Nephron (organoid): ENCODE measurements at regions not wholly inside any gene's neighbourhood (a gene's known extent, or its start where the extent isn't known, plus 50 kb on each side); places are given as distances from the start of the nearest gene placed in this dataset.
A peak's percentile ranks its signal among the peaks of the same experiment; 100 is the strongest.
"Not testable (repeated sequence)": the region's sequence is repeated elsewhere in the genome, so short reads cannot be mapped to it uniquely, and the experiment has no call there.

Experiments
- H3K27ac Mint-ChIP-seq, 3 experiments: 2 replicates each; pipeline ENCODE4 v1.8.0; 2020; ENCODE audit warnings: mixed read lengths in 3 of 3, mild to moderate bottlenecking in 2 of 3, moderate library complexity in 1 of 3
- H3K27me3 Mint-ChIP-seq: 2 replicates; pipeline ENCODE4 v1.8.0; 2021; ENCODE audit warnings: low read depth, mild to moderate bottlenecking, moderate library complexity, mixed read lengths
- H3K36me3 Mint-ChIP-seq: 2 replicates; pipeline ENCODE4 v1.8.0; 2020; ENCODE audit warnings: low read depth, mixed read lengths
- H3K4me1 Mint-ChIP-seq: 2 replicates; pipeline ENCODE4 v1.8.0; 2020; ENCODE audit warnings: mixed read lengths
- H3K4me3 Mint-ChIP-seq, 3 experiments: 2 replicates each; pipeline ENCODE4 v1.8.0; 2020; ENCODE audit warnings: mild to moderate bottlenecking in 3 of 3, mixed read lengths in 3 of 3, moderate library complexity in 2 of 3
- H3K9me3 Mint-ChIP-seq: 2 replicates; pipeline ENCODE4 v1.8.0; 2020; ENCODE audit warnings: mixed read lengths
- CTCF ChIP-seq, 3 experiments: fragments of 200-600 bp; sonication (generic); IDR thresholded peaks; one replicate each; pipeline ENCODE4 v1.5.0; 2021; ENCODE audit warnings: antibody characterized with exemption in 3 of 3; ENCODE audit not compliant: unreplicated experiment in 3 of 3

GRCh38 chr6:74268815-74269599, 573.0 kb downstream of the CD109 start:
- Mint-ChIP-seq H3K4me1 (peaks cover 24% of the 10 kb centered on the region), H3K4me3 (no peak overlapping the region), H3K36me3 (no peaks in the 10 kb centered on the region), H3K27me3 (no peaks in the 10 kb centered on the region), H3K9me3 (no peaks in the 10 kb centered on the region), H3K27ac (peak overlapping the region; percentile 20 to 77 (median 39))
- no peak for TF ChIP-seq CTCF (IDR thresholded peaks at IDR 0.05; ENCODE audit: unreplicated experiment in 3 of 3)

DNA sequence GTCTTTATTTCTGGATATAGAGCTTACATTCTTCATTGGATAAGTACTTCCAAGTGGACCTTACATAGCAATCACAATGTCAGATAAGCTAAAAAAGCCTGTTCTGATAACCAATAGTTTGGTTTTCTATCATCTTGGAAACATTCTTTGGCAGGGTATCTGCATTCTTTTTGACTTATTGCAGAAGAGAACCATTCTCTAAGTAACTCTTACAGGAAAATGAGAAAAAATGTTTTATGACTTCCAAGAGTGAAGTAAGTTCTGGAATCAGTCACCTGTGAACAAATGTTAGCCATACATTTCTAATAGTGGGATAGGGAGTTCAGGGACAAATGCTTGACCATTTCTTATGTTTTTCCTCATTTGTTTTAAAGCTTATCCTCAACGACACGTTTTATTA, 564.0 kb downstream of the CD109 start:
- H3K9me3 Mint-ChIP-seq: no peaks in the 10 kb centered on the region
- peaks cover 6% of the 10 kb centered on the region for H3K27me3 Mint-ChIP-seq
- H3K4me1 Mint-ChIP-seq: peaks cover 22% of the 10 kb centered on the region
- TF ChIP-seq CTCF (IDR thresholded peaks at IDR 0.05; ENCODE audit: unreplicated experiment in 3 of 3): no peak
- H3K4me3 Mint-ChIP-seq: no peak overlapping the region
- H3K27ac Mint-ChIP-seq: no peak overlapping the region
- H3K36me3 Mint-ChIP-seq: no peaks in the 10 kb centered on the region

DNA sequence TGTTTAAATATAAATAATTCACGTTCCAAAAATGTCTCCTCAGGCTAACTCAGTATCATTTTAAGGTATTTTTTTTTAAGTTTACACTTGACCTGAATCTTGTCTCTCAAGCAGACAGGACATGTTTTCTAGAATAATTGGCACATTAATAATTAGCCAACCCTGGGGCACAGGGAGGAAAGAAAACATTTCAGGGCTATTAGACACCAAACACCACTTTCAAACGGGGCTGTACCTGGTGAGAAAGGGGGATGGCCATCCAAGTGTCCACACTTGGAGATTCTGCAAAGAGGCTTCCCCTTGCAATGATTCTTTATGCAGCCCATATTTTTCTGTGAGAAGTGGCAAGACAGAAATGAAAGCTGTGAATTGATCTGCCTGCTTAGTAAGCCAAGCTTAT, 560.8 kb downstream of the CD109 start:
- no peak for TF ChIP-seq CTCF (IDR thresholded peaks at IDR 0.05; ENCODE audit: unreplicated experiment in 3 of 3)
- Mint-ChIP-seq H3K36me3 (no peaks in the 10 kb centered on the region), H3K27me3 (peaks cover 3% of the 10 kb centered on the region), H3K27ac (peak overlapping the region; percentile 59 to 90 (median 79)), H3K9me3 (peaks cover 6% of the 10 kb centered on the region), H3K4me1 (peaks cover 25% of the 10 kb centered on the region), H3K4me3 (no peak overlapping the region)

- no peak overlapping the region for H3K4me3 Mint-ChIP-seq
- peaks cover 3% of the 10 kb centered on the region for H3K27me3 Mint-ChIP-seq
- H3K4me1 Mint-ChIP-seq: peaks cover 29% of the 10 kb centered on the region
Measured at GRCh38 chr6:74256381-74256780, 560.4 kb downstream of the CD109 start.

DNA sequence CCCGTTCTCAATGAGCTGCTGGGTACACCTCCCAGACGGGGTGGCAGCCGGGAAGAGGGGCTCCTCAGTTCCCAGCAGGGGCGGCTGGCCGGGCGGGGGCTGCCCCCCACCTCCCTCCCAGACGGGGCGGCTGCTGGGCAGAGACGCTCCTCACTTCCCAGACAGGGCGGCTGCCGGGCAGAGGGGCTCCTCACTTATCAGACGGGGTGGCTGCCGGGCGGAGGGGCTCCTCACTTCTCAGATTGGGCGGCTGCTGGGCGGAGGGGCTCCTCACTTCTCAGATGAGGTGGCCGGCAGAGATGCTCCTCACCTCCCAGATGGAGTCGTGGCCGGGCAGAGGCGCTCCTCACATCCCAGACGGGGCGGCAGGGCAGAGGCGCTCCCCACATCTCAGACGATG, 559.0 kb downstream of the CD109 start:
- not testable (repeated sequence) for H3K9me3 Mint-ChIP-seq, H3K36me3 Mint-ChIP-seq, H3K27me3 Mint-ChIP-seq, H3K27ac Mint-ChIP-seq, H3K4me3 Mint-ChIP-seq
- peaks cover 38% of the 10 kb centered on the region for H3K4me1 Mint-ChIP-seq

More at GRCh38 chr6:74256381-74256780, 560.4 kb downstream of the CD109 start:
- Mint-ChIP-seq H3K36me3 (no peaks in the 10 kb centered on the region), H3K27ac (peak overlapping the region; percentile 59 to 90 (median 79)), H3K9me3 (peaks cover 6% of the 10 kb centered on the region)
- no peak for TF ChIP-seq CTCF (IDR thresholded peaks at IDR 0.05; ENCODE audit: unreplicated experiment in 3 of 3)

DNA sequence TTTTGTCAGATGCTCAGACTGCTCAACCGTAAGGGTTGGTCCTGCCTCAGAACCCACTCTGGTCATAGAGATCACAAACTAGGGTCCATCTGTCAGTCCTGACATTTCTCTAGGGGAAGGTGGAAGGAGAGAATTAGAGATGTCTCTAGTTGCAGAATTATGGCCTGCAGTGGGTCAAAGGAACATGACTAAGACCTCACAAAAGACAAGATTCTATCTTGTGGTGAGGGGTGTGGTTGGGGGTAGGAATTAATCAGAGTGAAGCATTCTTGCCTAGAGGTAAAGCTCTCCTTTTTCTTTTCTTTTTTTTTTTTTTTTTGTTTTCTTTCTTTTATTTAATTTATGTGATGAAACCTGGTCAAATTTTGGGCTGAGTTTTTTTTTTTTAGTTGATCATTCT, 558.1 kb downstream of the CD109 start:
- H3K36me3 Mint-ChIP-seq, H3K27me3 Mint-ChIP-seq, H3K27ac Mint-ChIP-seq, H3K9me3 Mint-ChIP-seq, H3K4me3 Mint-ChIP-seq: not testable (repeated sequence)
- peaks cover 30% of the 10 kb centered on the region for H3K4me1 Mint-ChIP-seq

- Mint-ChIP-seq H3K9me3 (peaks cover 12% of the 10 kb centered on the region), H3K27me3 (peaks cover 3% of the 10 kb centered on the region), H3K4me3 (no peak overlapping the region), H3K27ac (no peak overlapping the region), H3K36me3 (no peaks in the 10 kb centered on the region), H3K4me1 (peaks cover 30% of the 10 kb centered on the region)
- no peak for TF ChIP-seq CTCF (IDR thresholded peaks at IDR 0.05; ENCODE audit: unreplicated experiment in 3 of 3)
Measured at GRCh38 chr6:74253261-74253660, 557.3 kb downstream of the CD109 start.
